IPS-NIHi7 (cell line): ENCODE measurements at regions not wholly inside any gene's neighbourhood (a gene's known extent, or its start where the extent isn't known, plus 50 kb on each side); places are given as distances from the start of the nearest gene placed in this dataset.

ENCODE experiments used
- DNase-seq: peaks from one replicate; pipeline ENCODE4 v3.0.0; 2012; ENCODE audit warnings: mixed read lengths; ENCODE audit errors: extremely low spot score

DNA sequence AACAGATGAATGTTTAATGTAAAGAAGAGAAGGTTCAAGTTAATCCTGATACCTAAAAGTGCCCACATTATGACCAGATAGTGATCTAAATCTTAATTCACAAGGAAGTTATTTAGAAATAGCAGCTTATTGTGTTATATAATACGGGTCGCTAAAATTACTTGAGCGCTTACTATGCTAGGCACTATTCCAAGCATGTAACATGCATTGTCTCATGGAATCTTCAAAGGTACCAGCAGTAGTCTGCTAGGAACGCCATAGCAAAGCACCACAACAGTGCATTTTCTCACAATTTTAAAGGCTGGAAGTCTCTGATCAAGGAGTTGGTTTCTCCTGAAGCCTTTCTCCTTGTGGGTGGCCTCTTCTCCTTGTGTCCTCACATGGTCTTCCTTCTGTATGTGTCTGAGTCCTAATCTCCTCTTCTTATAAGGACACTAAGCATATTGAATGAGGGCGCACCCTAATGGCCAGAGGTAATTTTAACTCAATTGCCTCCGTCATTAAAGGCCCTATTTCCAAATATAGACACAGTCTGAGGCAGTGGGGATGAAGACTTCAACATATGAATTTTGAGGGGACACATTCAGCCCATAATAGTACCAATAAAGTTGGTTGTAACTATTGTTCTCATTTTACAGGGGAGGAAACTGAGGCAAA lies 118.4 kb downstream of the LRRC30 start:
- DNase-seq: no peak

DNA sequence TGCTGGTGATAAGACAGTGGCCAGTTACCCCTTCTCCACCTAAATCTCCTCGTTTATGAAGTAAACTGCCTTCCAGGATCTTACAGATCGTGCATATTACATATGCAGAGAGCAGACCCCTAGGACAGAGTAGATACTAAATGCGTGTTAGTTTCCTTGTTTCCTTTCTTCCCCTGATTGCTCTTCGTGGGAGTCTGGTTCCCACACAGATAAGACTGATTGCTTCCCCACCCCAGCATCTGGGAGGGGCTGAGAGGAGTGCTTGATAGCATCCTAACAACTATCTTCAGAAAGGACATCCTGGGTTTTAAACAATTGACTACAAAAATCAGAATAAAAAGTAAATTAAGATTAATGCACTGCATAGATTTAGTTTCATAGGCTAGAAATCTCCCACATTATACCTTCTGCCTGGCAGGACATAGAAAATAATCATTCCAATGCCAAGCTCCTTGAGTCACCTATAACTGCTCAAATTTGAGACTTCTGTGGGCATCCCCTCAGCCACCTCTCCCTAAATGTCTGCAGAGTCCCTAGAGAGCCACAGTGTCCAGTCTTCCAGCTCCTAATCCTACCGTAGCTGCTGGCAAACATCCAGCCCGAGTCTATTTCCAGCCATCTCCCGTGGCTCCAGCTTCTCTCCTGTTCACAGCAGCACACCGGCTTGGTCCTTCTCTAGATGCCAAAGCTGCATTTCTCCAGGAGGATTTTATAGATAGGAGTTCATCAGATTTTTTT lies 128.3 kb downstream of the LRRC30 start:
- DNase-seq: no peak

DNA sequence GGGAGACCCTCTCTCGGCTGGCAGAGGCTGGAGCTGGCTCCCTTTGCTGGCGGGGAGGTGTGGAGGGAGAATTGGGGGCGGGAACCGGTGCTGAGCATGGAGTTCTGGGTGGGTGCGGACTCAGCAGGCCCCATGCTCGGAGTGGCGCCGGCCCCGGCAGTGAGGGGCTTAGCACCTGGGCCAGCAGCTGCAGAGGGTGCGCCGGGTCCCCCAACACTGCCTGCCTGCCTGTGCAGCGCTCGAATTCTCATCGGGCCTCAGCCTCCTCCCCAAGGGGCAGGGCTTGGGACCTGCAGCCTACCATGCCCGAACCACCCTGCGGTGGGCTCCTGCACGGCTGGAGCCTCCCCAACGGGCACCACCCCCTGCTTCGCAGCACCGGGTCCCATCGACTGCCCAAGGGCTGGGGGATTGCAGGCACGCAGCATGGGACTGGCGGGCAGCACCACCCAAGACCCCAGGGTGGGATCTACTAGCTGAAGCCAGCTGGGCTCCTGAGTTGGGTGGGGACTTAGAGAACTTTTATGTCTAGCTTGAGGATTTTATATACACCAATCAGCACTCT lies 129.8 kb downstream of the LRRC30 start:
- no peak for DNase-seq

DNA sequence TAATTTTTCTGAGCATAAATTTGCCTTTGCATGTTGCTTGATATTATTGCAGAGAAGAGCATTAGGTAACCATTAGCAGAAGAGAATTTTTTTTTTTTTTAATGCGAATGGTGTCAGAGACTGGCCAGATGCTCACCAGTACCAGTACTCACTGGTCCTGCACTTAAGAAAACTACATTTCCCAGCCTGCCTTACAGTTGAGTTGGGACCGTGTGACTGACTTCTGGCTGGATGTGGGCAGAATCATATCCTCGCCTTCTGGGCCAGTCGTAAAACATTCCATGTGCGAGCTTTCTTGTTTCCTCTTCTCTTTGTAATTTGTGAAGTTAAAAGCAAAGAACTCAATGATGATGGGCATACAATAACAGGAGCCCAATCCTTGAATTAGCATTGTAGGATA lies 132.4 kb downstream of the LRRC30 start:
- DNase-seq: no peak

DNA sequence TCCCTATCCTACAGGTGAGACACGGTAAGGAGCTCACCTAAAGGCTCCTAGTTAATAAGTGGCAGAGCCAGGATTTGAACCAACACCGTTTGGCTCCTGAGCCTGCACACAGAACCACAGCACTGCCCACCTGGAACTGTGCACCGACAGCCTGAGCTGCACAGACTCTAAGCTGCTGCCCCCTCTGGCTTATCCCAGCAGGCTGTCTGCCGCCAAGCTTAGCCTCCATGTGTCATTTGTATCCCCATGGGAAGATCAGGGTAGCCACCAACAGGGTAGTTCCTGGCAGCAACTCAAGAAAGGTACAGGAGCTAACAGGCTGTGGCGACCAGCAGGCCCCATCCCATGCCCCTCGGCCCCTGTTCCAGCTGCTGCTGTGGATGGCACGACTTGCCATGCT lies 135.7 kb downstream of the LRRC30 start:
- no peak for DNase-seq

DNA sequence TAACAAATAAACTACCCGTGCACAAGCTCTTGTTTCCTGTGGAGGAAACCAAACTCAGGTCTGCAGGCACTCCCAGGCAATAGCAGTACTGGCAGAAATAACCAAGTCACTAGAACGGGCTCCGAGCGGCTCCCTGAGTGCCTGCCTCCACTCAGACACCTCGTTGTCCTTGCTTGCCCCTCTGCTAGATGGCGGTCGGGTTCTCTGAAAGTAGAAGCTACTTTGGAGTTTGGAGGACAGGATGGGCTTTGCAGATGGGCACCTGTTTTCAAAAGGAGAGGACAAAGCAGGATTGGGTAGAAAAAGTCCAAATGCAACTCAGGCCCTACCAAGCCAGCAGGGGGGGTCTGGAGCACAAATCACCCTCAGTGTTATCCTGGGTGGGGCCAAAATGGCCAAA lies 136.4 kb downstream of the LRRC30 start:
- peak; percentile 29 for DNase-seq

DNA sequence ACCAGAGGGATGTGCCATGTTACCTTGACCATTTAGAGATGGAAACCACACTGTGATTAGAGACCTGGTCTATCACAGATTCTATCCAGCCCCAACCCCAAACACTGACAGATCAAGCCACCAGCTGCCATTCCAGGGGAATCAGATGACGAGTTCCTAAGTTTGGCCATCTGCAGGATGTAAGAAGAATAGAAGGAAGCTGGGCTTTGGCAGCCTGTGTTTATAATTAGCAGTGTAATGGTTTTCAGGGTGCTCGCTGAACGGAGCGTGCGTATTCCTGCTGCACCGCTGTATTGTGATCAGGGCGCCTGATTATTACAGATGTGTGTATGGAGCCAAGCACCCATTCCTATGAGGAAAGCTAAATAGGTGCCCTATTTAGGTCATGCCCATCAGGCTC lies 138.1 kb downstream of the LRRC30 start:
- no peak for DNase-seq

DNA sequence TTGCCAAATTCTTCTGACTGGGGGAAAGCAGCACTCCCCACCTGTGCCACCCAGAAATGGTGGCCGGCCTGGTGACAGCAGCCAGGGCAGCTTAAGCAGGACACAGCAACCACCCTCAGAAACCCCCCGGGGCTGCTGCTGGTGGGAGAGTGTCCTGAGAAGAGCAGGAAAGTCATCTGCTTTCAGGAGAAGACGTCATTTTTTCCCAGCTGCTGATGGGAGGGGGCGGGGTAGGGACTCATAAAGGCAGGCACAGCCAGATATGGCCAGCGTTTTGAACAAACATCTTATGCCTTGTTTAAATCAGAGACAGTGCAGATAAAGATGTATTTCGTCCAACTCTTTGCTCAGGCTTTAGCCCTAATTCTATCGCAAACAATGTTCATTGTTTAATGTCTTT lies 139.5 kb downstream of the LRRC30 start:
- DNase-seq: no peak

DNA sequence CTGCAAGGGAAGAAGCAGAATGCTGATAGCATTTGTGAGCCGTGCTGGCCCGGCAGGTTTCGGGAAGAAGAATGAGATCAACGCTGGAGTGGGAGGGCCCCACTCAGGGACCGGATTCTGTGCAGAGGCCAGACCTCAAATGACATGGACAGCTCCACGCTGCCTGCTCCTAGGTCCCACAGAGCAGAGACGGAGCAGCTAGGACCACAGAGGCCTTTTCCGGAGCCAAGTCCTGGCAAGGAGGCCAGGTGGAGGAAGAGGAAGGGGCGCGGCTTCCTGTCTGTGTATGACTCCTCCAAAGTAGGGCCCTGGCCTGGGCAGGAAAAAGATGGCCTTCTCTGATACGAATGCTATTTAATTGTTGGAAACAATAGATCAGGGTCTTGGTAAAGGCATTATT lies 139.9 kb downstream of the LRRC30 start:
- DNase-seq: no peak

DNA sequence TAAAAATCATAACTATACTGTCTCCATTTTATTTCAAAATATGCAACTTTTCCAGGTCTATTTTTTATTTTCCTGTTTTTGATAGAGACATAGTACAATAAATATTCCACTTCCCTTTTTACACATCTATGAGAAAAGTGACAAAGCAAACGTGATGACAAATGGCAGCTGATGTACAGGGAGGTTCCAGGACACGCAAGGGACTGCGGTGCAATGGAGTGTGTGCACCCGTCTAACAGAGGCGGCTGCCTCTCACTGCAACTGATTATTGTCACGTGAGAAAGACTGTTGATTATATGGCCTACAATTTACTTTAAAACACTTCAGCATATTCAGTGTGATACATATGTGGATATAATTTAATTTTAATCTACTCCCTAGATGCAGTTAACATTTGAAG lies 142.6 kb downstream of the LRRC30 start:
- DNase-seq: no peak

DNA sequence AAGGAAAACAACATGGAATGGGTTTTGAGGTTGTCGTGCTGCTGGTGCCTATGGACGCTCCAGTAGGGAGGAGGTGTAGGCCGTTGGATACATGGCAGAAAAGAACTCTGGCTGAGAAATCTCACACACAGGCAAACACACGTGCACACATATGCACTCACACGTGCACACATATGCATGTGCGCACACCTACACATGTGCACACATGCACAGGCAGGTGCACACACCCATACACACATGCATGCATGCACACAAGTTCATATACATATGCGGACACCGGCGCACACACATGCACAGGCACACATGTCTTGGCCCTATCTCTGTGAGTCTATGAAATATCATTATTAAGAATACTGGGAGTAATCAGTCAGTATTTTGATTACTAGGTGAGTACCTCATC lies 150.4 kb downstream of the LRRC30 start:
- DNase-seq: no peak

DNA sequence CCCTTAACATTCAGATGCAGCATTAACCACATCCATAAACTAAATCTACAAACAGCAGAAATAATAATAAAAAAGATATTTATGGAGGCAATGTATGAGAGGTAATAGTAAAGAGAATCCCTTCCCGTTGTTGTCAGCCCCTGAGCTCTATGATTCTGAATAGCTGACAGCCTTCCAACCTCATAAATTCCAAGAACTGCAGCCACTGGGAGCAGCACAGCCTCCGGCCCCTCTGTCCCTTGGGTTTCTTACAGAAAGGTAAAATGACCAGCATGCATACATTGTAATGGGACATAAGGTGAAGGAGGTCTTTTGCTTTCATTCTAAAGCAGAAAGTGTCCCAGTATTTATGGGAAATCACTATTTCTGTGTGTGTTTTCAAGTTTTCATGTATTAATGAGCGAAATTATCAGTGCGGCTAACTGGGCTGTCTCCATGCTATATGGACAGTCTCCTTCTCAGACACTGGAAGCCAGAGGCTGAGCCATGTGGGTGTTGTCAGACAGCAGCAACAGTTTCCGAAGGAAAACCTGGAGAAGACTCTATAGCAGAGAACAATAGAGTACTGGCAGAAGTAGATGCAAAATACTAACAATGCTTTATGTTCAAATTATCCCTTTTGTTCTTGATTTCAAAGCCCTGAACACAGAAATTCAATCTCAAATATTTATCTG lies 151.6 kb downstream of the LRRC30 start:
- DNase-seq: no peak

DNA sequence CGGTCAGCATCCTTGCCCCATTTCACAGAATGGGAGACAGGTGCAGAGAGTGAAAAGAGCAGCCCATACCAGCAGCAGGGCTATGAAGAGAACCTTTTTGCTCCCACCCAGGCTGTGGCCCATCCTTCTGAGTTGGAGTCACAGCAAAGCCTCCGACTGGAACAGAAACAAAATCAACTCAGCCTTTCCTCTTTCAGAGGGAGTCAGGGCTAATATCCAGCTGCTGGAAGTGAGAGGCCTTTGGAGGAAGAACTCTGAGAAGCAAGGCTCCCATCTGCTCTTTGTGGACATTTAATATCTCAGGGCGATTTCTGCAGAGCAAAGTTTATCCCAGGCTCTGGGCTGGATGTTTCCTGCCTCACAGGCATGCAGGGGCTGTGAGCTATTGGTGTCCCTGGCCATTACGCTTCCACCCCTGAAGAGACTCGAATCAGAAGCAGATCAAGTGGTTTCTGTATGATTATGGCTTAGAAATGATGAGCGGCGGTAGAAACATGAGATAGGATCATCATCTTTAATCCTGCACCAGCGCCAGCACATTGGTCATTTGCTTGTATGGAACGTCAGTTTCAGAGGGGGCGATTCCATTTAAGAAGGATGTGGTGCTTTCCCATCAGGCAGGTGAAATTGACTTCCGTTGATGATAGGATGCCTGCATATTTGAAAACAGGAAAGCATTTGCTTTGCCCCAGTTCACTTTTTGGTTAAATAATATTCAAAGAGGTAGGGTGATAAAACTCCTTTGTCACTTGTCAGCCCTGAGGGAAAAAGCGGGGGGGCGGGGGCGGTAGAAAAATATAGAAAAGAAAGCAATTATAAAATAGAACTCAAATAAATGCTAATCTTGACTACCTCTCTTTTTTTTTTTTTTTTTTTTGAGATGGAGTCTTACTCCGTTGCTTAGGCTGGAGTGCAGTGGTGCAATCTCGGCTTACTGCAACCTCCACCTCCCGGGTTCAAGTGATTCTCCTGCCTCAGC lies 152.4 kb downstream of the LRRC30 start:
- DNase-seq: no peak

DNA sequence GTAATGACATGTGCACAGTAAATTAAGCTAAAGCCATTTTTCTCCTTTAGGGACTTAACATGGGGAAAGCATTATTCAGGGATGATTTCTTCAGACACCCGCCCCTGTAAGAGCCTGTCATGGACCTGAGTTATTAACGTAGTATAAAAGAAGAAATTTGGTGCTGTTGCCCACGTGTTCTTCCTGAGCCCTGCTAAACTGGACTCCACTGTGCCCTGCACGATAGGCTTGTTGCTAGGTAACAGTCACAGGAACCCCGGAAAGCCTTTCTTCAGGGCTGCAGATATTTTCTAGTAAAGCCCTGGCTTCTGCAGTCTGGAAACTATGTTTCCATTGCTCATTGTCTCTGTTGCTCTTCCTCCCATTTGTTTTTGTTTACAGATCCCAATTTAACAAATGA lies 157.9 kb downstream of the LRRC30 start:
- no peak for DNase-seq

DNA sequence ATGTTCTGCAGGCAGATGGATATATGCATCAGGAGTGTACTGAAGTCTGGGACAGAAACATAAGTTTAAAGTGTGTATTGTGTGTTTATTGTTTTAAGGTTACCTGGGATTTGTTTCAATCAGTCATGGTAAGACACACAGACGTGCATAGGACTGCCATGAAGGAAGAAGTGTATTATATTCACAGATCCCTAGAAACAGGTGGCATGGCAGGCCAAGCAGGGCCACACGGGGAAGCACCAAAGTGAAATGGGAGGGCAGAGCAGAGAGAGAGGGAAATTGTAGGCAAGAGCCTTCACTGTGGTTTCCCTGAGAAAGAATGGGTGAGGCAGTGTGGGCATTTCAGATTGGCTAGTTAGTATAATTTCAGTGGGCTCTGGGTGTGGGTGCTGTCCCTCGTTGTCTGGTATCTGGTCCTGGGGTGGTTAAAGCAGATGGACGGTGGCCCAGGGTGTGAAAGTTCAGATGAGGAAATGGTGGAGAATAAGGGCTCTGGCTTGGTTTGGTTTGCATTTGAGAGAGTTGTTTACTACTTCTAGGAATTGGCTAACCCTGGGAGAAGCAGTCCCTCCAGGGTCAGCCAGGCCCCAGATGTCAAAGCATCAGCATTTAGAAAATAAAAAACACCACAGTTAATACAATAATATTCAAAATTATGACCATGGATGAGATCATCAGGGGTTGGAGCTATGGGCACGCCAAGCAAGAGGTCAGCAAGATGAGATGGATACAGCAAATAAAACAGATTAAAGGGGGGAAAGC lies 160.0 kb downstream of the LRRC30 start:
- DNase-seq: no peak

DNA sequence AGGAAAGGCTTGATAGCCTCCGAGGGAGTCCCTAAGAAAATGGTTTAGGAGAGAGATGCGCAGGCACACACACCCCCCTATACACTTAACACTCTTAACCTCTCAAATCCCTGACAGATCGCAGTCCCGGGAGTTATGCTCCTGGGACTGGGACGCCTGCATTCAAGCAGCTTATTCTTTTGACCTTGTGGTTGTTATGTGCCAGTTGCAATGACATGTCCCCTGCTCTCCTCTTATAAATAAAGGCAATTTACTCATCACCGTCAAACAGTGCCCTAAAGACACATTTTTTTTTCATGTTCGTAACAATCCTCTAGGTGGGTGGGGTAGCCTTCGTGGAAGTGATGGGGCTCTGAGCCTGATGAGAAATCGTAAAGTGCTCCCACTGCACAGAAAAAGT lies 162.2 kb downstream of the LRRC30 start:
- DNase-seq: no peak

DNA sequence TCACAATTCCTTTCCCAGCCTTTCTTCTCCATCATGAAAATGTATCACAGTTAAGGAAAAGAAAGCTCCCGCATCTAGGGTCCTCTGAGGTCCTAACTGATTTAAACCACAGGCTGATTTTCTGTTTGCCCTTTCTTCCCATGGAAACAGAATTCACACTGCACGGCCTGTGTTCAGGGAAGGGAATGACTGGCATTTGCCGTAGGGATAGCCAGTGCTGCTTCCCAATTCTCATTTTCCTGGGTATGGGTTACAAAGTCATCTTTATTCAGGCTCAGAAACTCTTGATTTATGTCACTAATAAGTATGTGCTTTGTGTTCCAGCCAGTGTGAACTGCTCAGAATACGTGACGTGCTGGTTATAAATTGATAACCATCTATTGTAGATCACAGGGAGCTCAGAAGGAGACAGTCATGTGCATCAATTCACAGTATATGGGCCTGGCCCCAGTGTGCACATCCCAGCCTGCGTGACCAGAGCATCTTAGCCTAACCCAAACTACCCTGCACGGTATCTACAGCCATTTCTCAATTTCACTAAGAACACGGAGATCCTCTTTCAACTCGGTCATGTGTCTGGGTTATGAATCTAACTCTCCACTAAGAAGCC lies 163.3 kb downstream of the LRRC30 start:
- DNase-seq: no peak

DNA sequence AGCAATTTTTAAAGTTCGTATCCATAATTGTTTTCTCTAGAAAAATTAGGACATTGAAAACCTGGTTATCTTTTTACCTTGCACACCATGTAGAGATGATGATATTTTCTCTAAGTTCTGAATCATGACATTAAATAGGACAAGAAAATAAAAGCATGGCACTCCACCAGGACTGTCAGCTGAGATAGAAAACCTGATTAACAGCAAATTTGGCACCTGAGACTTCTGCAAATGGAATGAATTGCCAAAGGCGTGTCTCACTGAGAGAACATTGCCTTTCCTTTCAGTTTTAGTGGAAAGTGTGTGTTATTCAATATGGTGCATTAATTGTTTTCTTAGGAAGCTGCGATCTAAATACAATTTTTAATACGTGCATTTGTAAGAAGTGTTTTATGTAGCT lies 164.7 kb downstream of the LRRC30 start:
- no peak for DNase-seq

DNA sequence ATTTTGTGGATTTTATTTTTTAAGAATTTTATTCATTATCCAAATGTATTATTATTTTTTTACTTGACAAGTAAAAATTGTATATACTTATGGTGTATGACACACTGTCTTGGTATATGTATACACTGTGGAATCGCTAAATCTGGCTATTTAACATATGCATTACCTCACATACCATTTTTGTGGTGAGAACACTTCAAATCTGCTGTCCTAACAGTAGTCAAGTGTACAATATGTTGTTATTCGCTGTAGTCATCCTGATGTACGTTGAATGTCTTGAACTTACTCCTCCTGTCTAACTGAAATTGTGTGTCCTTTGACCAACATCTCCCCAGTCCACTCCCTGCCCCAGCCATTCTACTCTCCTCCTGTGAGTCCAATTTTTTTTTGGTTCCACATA lies 153.2 kb upstream of the PTPRM start:
- DNase-seq: no peak

DNA sequence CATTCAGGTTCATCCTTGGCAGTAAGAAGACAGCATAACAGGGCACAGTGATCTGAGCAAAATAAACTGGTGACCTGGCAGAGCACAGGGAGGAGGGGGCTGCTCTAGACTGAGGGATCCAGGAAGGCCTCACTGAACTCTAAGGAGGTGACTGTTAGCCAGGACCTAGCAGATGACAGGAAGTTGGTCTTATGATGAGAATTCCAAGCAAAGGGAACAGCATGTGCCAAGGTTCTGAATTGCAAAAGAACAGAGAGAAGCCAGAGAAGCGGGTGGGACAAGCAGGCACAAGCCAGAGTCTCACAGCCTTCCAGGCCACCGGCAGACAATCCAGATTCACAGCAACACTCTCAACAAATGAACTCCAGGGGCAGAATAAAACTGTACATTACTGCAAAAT lies 152.7 kb upstream of the PTPRM start:
- DNase-seq: no peak
